ENCODE measurements at regions not wholly inside any gene's neighbourhood (a gene's known extent, or its start where the extent isn't known, plus 50 kb on each side); places are given as distances from the start of the nearest gene placed in this dataset.

DNA sequence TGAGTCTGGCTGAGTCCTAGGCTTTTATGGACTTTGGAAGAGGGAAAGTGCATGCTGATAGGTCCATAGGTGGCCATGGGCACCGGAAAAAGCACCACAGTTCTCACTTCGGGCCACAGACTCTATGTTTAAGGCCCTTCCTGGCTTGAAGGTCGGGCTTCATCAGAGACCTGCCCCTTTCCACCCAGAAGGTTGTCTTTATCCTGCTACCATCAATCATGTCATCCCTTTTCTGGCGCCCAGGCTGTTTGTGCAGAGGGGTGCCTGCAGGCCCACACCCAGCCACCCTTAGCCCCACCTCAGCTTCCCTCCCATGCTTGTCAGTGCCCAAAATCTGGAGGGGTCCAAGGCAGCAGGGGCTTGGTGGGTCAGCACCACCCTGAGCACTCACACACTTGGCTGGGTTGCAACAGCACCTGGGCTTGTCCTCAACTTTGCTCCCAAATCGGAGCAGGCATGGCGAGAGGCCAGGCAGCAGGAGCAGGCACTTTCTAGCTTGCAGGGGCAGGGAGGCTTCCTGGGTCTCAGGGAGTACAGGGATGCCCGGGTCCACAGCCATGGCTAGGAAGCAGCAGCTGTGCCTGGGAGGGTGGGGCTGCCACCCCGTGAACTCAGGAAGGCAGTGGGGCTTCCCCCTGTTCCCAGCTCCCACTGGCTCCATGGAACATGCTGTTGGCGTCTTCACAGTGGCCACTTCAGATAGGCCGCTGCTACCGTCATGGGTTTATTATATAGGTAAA is 63.8 kb upstream of the TOM1L1 start:
- Histone ChIP-seq H4K20me1 (ENCODE audit: insufficient read depth, low read length) (no peaks in the 10 kb centered on the region), H3K4me3 (ENCODE audit: insufficient read depth, low read depth, low read length) (no peak overlapping the region), H3K23ac (ENCODE audit: low read depth, low read length) (no peak overlapping the region), H3K4me1 (ENCODE audit: control insufficient read depth, insufficient read depth, low read length) (no peaks in the 10 kb centered on the region), H4K8ac (ENCODE audit: low read depth in 2 of 2, low read length in 2 of 2) (no peak overlapping the region), H3K9ac (ENCODE audit: low read depth, low read length) (no peak overlapping the region), H3K36me3 (ENCODE audit: control insufficient read depth, insufficient read depth, low read length) (no peaks in the 10 kb centered on the region), H4K5ac (ENCODE audit: low read depth, low read length) (no peak overlapping the region), H3K27me3 (ENCODE audit: control insufficient read depth, insufficient read depth, low read length) (no peaks in the 10 kb centered on the region), H2AK5ac (ENCODE audit: low read depth, low read length) (no peak overlapping the region), H3K56ac (ENCODE audit: extremely low read depth, insufficient read depth, low read length) (no peak overlapping the region), H2AK9ac (replicated peaks; ENCODE audit: low read depth, low read length, poor library complexity) (no peak overlapping the region), H3K79me1 (ENCODE audit: low read depth in 1 of 2, low read length in 2 of 2) (no peaks in the 10 kb centered on the region), H3K4me2 (ENCODE audit: low read depth, low read length) (no peak overlapping the region), H2AFZ (replicated peaks; ENCODE audit: low read length, poor library complexity) (no peak overlapping the region), H3K9me3 (ENCODE audit: control insufficient read depth, insufficient read depth, low read length) (peaks cover 5% of the 10 kb centered on the region; the same call in 1 of the 2 replicates), H2BK120ac (ENCODE audit: low read depth, low read length) (no peak overlapping the region), H3K9me1 (ENCODE audit: insufficient read depth, low read length) (no peaks in the 10 kb centered on the region), H3K18ac (ENCODE audit: low read depth, low read length) (no peak overlapping the region), H3K14ac (replicated peaks; ENCODE audit: low read depth, low read length) (no peak overlapping the region), H3K27ac (ENCODE audit: insufficient read depth, low read length) (no peak overlapping the region), H2BK15ac (ENCODE audit: low read depth, low read length) (no peak overlapping the region), H2BK20ac (ENCODE audit: low read depth, low read length) (no peak overlapping the region), H4K91ac (ENCODE audit: insufficient read depth, low read depth, low read length) (no peak overlapping the region), H3K4ac (ENCODE audit: low read depth, low read length) (no peak overlapping the region), H2BK5ac (ENCODE audit: low read depth, low read length, poor library complexity, severe bottlenecking) (no peak overlapping the region)
- no peak for DNase-seq
- intact Hi-C loops (cut with micrococcal nuclease): no loop called here
- no TSS peak for BruUV-seq (replicated peaks)
- POLR2A ChIA-PET (ENCODE audit: unreplicated experiment): no interaction called here
- dilution Hi-C loops (cut with HindIII; ENCODE audit: low sequenced_read_pairs, unreplicated experiment): no loop called here
- WGBS, 2 experiments (ENCODE audit: extremely low coverage in 2 of 2, insufficient read length in 1 of 2): 21% methylated on average over 4 of the region's 11 CpGs; no CpG with 5 or more reads in 1 of the 2 experiments
- in situ Hi-C loops (cut with MboI; ENCODE audit: low sequenced_read_pairs): no loop called here
- no peak for ATAC-seq (ENCODE audit: low read depth)
- CTCF ChIA-PET: no interaction called here
- TF ChIP-seq, protein P1, sequence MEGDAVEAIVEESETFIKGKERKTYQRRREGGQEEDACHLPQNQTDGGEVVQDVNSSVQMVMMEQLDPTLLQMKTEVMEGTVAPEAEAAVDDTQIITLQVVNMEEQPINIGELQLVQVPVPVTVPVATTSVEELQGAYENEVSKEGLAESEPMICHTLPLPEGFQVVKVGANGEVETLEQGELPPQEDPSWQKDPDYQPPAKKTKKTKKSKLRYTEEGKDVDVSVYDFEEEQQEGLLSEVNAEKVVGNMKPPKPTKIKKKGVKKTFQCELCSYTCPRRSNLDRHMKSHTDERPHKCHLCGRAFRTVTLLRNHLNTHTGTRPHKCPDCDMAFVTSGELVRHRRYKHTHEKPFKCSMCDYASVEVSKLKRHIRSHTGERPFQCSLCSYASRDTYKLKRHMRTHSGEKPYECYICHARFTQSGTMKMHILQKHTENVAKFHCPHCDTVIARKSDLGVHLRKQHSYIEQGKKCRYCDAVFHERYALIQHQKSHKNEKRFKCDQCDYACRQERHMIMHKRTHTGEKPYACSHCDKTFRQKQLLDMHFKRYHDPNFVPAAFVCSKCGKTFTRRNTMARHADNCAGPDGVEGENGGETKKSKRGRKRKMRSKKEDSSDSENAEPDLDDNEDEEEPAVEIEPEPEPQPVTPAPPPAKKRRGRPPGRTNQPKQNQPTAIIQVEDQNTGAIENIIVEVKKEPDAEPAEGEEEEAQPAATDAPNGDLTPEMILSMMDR (conservative IDR thresholded peaks at IDR 0.05; ENCODE audit: low read depth, low read length): no peak
- TF ChIP-seq RFX5 (IDR thresholded peaks at IDR 0.05; ENCODE audit: low read depth, low read length): no peak
- TF ChIP-seq POLR2A (IDR thresholded peaks at IDR 0.05; ENCODE audit: low read depth, low read length): no peak
- TF ChIP-seq BHLHE40 (IDR thresholded peaks at IDR 0.05; ENCODE audit: low read depth, low read length): no peak

All from IMR-90 (cell line).